ENCODE measurements at regions not wholly inside any gene's neighbourhood (a gene's known extent, or its start where the extent isn't known, plus 50 kb on each side); places are given as distances from the start of the nearest gene placed in this dataset.

GRCh38 chr5:18311266-18311665 lies 677.0 kb downstream of the TAF11L14 start:
- Histone ChIP-seq H3K9me3 (no peaks in the 10 kb centered on the region), H3K27me3 (no peaks in the 10 kb centered on the region), H3K4me1 (no peaks in the 10 kb centered on the region), H3K4me3 (no peak overlapping the region), H3K36me3 (no peaks in the 10 kb centered on the region), H3K27ac (no peak overlapping the region)
- intact Hi-C loops (cut with DNase I; ENCODE audit: low total_unique reads): no loop called here
- no peak for TF ChIP-seq EP300 (IDR thresholded peaks at IDR 0.05)
- TF ChIP-seq POLR2A (IDR thresholded peaks at IDR 0.05): no peak
- no peak for TF ChIP-seq POLR2AphosphoS5 (IDR thresholded peaks at IDR 0.05)
- TF ChIP-seq CTCF (IDR thresholded peaks at IDR 0.05): no peak
- DNase-seq: no peak
- 61 to 81% (median 76%) methylated on average over 3 of the region's 3 CpGs for WGBS, 5 donors

- intact Hi-C loops (cut with DNase I; ENCODE audit: low total_unique reads): no loop called here
- Histone ChIP-seq H3K27me3 (no peaks in the 10 kb centered on the region), H3K4me3 (no peak overlapping the region), H3K9me3 (no peaks in the 10 kb centered on the region), H3K36me3 (no peaks in the 10 kb centered on the region), H3K27ac (no peak overlapping the region), H3K4me1 (no peaks in the 10 kb centered on the region)
- DNase-seq: no peak
- WGBS, 5 donors: 88 to 97% (median 93%) methylated on average over 1 of the region's 1 CpG
- TF ChIP-seq POLR2A (IDR thresholded peaks at IDR 0.05): no peak
- no peak for TF ChIP-seq EP300 (IDR thresholded peaks at IDR 0.05)
- TF ChIP-seq CTCF (IDR thresholded peaks at IDR 0.05): no peak
- no peak for TF ChIP-seq POLR2AphosphoS5 (IDR thresholded peaks at IDR 0.05)
Observed at GRCh38 chr5:18312016-18312415, 677.8 kb downstream of the TAF11L14 start.

- peak in 1 of 2 donors; percentile 45 for DNase-seq
- Histone ChIP-seq H3K9me3 (no peaks in the 10 kb centered on the region), H3K27me3 (no peaks in the 10 kb centered on the region), H3K4me1 (no peaks in the 10 kb centered on the region), H3K4me3 (no peak overlapping the region), H3K36me3 (no peaks in the 10 kb centered on the region), H3K27ac (no peak overlapping the region)
- intact Hi-C loops (cut with DNase I; ENCODE audit: low total_unique reads): no loop called here
- TF ChIP-seq CTCF (IDR thresholded peaks at IDR 0.05): peak in 4 of 7 experiments; percentile 15 to 69 (median 36)
- TF ChIP-seq POLR2AphosphoS5 (IDR thresholded peaks at IDR 0.05): no peak
- 34 to 36% (median 36%) methylated on average over 6 of the region's 6 CpGs for WGBS, 5 donors
Observed at GRCh38 chr5:18314192-18314778, 680.0 kb downstream of the TAF11L14 start.

- intact Hi-C loops (cut with DNase I; ENCODE audit: low total_unique reads): no loop called here
Observed at GRCh38 chr5:18321262-18321942, 687.1 kb downstream of the TAF11L14 start.

More at GRCh38 chr5:18321262-18321942, 687.1 kb downstream of the TAF11L14 start:
- Histone ChIP-seq H3K4me1 (no peaks in the 10 kb centered on the region), H3K27ac (no peak overlapping the region), H3K36me3 (no peaks in the 10 kb centered on the region), H3K9me3 (peaks cover 0 to 7% (median 0%) of the 10 kb centered on the region in 4 donors), H3K4me3 (no peak overlapping the region), H3K27me3 (no peaks in the 10 kb centered on the region)
- TF ChIP-seq CTCF (IDR thresholded peaks at IDR 0.05) (no peak), POLR2AphosphoS5 (IDR thresholded peaks at IDR 0.05) (no peak), EP300 (IDR thresholded peaks at IDR 0.05) (no peak), POLR2A (IDR thresholded peaks at IDR 0.05) (no peak)
- 66 to 73% (median 71%) methylated on average over 5 of the region's 5 CpGs for WGBS, 5 donors
- DNase-seq: no peak
